Ovary (tissue), 7 donors: ENCODE measurements at regions not wholly inside any gene's neighbourhood (a gene's known extent, or its start where the extent isn't known, plus 50 kb on each side); places are given as distances from the start of the nearest gene placed in this dataset.

Experiments
- DNase-seq, 5 donors: peaks; one replicate each; pipeline ENCODE4 v3.0.0-alpha.2; 2019 to 2020
- H3K27ac ChIP-seq, 2 donors: fragments of 200-600 bp; one replicate each; pipeline versions ENCODE4 v1.5.1 to v1.8.0; 2019 to 2022
- H3K27me3 ChIP-seq: fragments of 200-600 bp; one replicate; pipeline ENCODE4 v1.8.0; 2022
- H3K36me3 ChIP-seq: fragments of 200-600 bp; sonication (generic); one replicate; pipeline ENCODE4 v1.5.1; 2019
- H3K4me1 ChIP-seq: one replicate; pipeline ENCODE4 v1.8.1; 2013; ENCODE audit warnings: mild to moderate bottlenecking, moderate library complexity; ENCODE audit not compliant: insufficient read depth
- H3K4me3 ChIP-seq: fragments of 200-600 bp; sonication (generic); one replicate; pipeline ENCODE4 v1.5.1; 2017
- H3K9me3 ChIP-seq, 2 donors: fragments of 200-600 bp in 1 of 2; sonication (generic) in 1 of 2; one replicate each; pipeline versions ENCODE4 v1.5.1 to v1.8.1; 2013 to 2019; ENCODE audit warnings: mild to moderate bottlenecking in 1 of 2, moderate library complexity in 1 of 2
- CTCF ChIP-seq, 3 donors: fragments of 450-650 bp in 2 of 3; fragments of 200-600 bp in 1 of 3; IDR thresholded peaks; one replicate each; pipeline versions ENCODE4 v1.5.1 to v1.8.0; 2016 to 2022; ENCODE audit warnings: antibody characterized with exemption in 3 of 3, mild to moderate bottlenecking in 1 of 3
- EP300 ChIP-seq: sonication (generic); formaldehyde crosslinking; IDR thresholded peaks from one replicate; pipeline ENCODE4 v1.6.1; 2017; ENCODE audit warnings: antibody characterized with exemption
- POLR2A ChIP-seq: fragments of 450-650 bp; IDR thresholded peaks from one replicate; pipeline ENCODE4 v1.6.1; 2017; ENCODE audit warnings: antibody characterized with exemption, mild to moderate bottlenecking, moderate library complexity
- WGBS, 3 donors: extraction: QIAGEN DNeasy Blood & Tissue Kit in 1 of 3; methylation state at CpG; one replicate each; pipeline versions ENCODE4 v1.1.5 to v1.1.7; 2013 to 2017; 5-methylcytosine and 5-hydroxymethylcytosine counted together
- intact Hi-C, 4 donors: fragments of 100-400 bp; cut with DNase I; formaldehyde crosslinking; loops; one replicate each; pipeline versions ENCODE4 v1.11.0 to v1.15.1; 2022 to 2023
- donor health status: DM: no; HTN: no; CAD: no; lungs with moderate emphysema.
- donor health status: DM: no; HTN: no; CAD: no.
- donor health status: Bipolar disorder and iron deficiency.
- donor health status: DM: no; HTN: no; CAD: no.
- donor health status: DM: yes; HTN: yes; CAD: no.

GRCh38 chr6:138654715-138655634 lies 118.6 kb upstream of the CCDC28A start:
- Histone ChIP-seq H3K27ac (no peak overlapping the region), H3K36me3 (no peaks in the 10 kb centered on the region), H3K4me3 (no peak overlapping the region), H3K27me3 (no peaks in the 10 kb centered on the region), H3K4me1 (no peaks in the 10 kb centered on the region), H3K9me3 (no peaks in the 10 kb centered on the region)
- TF ChIP-seq EP300 (no peak), CTCF (IDR thresholded peaks at IDR 0.05) (no peak), POLR2A (no peak)
- no peak for DNase-seq
- intact Hi-C loops, result no loop called here
- WGBS, 3 donors, result 66 to 75% (median 68%) methylated on average over 6 of the region's 6 CpGs

- WGBS, 3 donors, result 87 to 90% (median 88%) methylated on average over 6 of the region's 6 CpGs
- Histone ChIP-seq H3K4me3 (no peak overlapping the region), H3K36me3 (no peaks in the 10 kb centered on the region), H3K27ac (no peak overlapping the region), H3K4me1 (no peaks in the 10 kb centered on the region), H3K9me3 (no peaks in the 10 kb centered on the region), H3K27me3 (no peaks in the 10 kb centered on the region)
- intact Hi-C loops, result no loop called here
- no peak for TF ChIP-seq EP300
- no peak for TF ChIP-seq POLR2A
- TF ChIP-seq CTCF (IDR thresholded peaks at IDR 0.05), result no peak
- DNase-seq, result no peak
Observed at GRCh38 chr6:138655828-138656227, 117.7 kb upstream of the CCDC28A start.

- no peak for DNase-seq
- H3K27me3 ChIP-seq, result no peaks in the 10 kb centered on the region
- H3K36me3 ChIP-seq, result no peaks in the 10 kb centered on the region
- H3K4me1 ChIP-seq, result no peaks in the 10 kb centered on the region
- H3K9me3 ChIP-seq, result no peaks in the 10 kb centered on the region
- WGBS, 3 donors, result 62 to 72% (median 64%) methylated on average over 7 of the region's 7 CpGs
- intact Hi-C loops, result no loop called here
- no peak overlapping the region for H3K27ac ChIP-seq
- TF ChIP-seq EP300 (no peak), CTCF (IDR thresholded peaks at IDR 0.05) (no peak), POLR2A (no peak)
- H3K4me3 ChIP-seq, result no peak overlapping the region
Observed at GRCh38 chr6:138656364-138657064, 117.1 kb upstream of the CCDC28A start.

GRCh38 chr6:138657065-138657425 lies 116.5 kb upstream of the CCDC28A start:
- no peak for DNase-seq
- WGBS, 3 donors, result 60 to 65% (median 61%) methylated on average over 2 of the region's 2 CpGs
- intact Hi-C loops, result no loop called here

More at GRCh38 chr6:138657065-138657425, 116.5 kb upstream of the CCDC28A start:
- H3K4me1 ChIP-seq, result no peaks in the 10 kb centered on the region
- H3K4me3 ChIP-seq, result no peak overlapping the region
- no peaks in the 10 kb centered on the region for H3K9me3 ChIP-seq
- H3K27me3 ChIP-seq, result no peaks in the 10 kb centered on the region
- TF ChIP-seq POLR2A (no peak), CTCF (IDR thresholded peaks at IDR 0.05) (no peak), EP300 (no peak)
- H3K27ac ChIP-seq, result no peak overlapping the region
- no peaks in the 10 kb centered on the region for H3K36me3 ChIP-seq
